ENCODE measurements at regions not wholly inside any gene's neighbourhood (a gene's known extent, or its start where the extent isn't known, plus 50 kb on each side); places are given as distances from the start of the nearest gene placed in this dataset.
"Not testable (repeated sequence)": the region's sequence is repeated elsewhere in the genome, so short reads cannot be mapped to it uniquely, and the experiment has no call there.

GRCh38 chr16:72455743-72456659 lies 284.0 kb upstream of the PMFBP1 start:
- CTCF ChIA-PET, result interaction anchor here (1.2 to 1.6 kb wide), 2 partner anchors 9 to 47 kb away, joined by 3 to 6 read pairs; no protein-coding TSS in a partner anchor
- POLR2A ChIA-PET, result no interaction called here
- no peak for DNase-seq (ENCODE audit: extremely low spot score)

GRCh38 chr16:72453856-72454255 lies 281.9 kb upstream of the PMFBP1 start:
- CTCF ChIA-PET; DNase-seq (ENCODE audit: extremely low spot score); POLR2A ChIA-PET: not testable (repeated sequence)

More at GRCh38 chr16:72455743-72456659, 284.0 kb upstream of the PMFBP1 start:
- no peak for TF ChIP-seq CTCF (IDR thresholded peaks at IDR 0.05; ENCODE audit: control extremely low read depth, extremely low read depth, low read depth, missing control alignments)

- TF ChIP-seq CTCF (IDR thresholded peaks at IDR 0.05; ENCODE audit: control extremely low read depth, extremely low read depth, low read depth, missing control alignments), result no peak
- ChIA-PET CTCF (interaction anchor here (1.6 kb wide), 1 partner anchor 25 kb away, joined by 3 read pairs; no protein-coding TSS in a partner anchor), POLR2A (no interaction called here)
- DNase-seq (ENCODE audit: extremely low spot score), result no peak
Measured at GRCh38 chr16:72444696-72445095, 272.7 kb upstream of the PMFBP1 start.

GRCh38 chr16:72443809-72444208 lies 271.9 kb upstream of the PMFBP1 start:
- DNase-seq (ENCODE audit: extremely low spot score), result no peak
- POLR2A ChIA-PET, result no interaction called here
- CTCF ChIA-PET, result interaction anchor here (1.1 to 2.3 kb wide), 3 partner anchors 12 to 389 kb away, joined by 3 to 9 read pairs (median 3); no protein-coding TSS in a partner anchor
- TF ChIP-seq CTCF (IDR thresholded peaks at IDR 0.05; ENCODE audit: control extremely low read depth, extremely low read depth, low read depth, missing control alignments), result no peak

GRCh38 chr16:72442385-72443158 lies 270.6 kb upstream of the PMFBP1 start:
- no peak for TF ChIP-seq CTCF (IDR thresholded peaks at IDR 0.05; ENCODE audit: control extremely low read depth, extremely low read depth, low read depth, missing control alignments)
- ChIA-PET CTCF (interaction anchor here (2.3 kb wide), 1 partner anchor 11 kb away, joined by 9 read pairs; no protein-coding TSS in a partner anchor), POLR2A (no interaction called here)
- no peak for DNase-seq (ENCODE audit: extremely low spot score)

- ChIA-PET POLR2A (no interaction called here), CTCF (no interaction called here)
- DNase-seq (ENCODE audit: extremely low spot score), result no peak
- TF ChIP-seq CTCF (IDR thresholded peaks at IDR 0.05; ENCODE audit: control extremely low read depth, extremely low read depth, low read depth, missing control alignments), result no peak
Measured at GRCh38 chr16:72437891-72438290, 265.9 kb upstream of the PMFBP1 start.
